NB4 (cell line): ENCODE measurements at regions not wholly inside any gene's neighbourhood (a gene's known extent, or its start where the extent isn't known, plus 50 kb on each side); places are given as distances from the start of the nearest gene placed in this dataset.

ENCODE experiments used
- MAX ChIP-seq: IDR thresholded peaks from 2 replicates; pipeline ENCODE4 v1.6.1; 2011; ENCODE audit warnings: low read depth, low read length
- MYC ChIP-seq: IDR thresholded peaks from 2 replicates; pipeline ENCODE4 v1.6.1; 2011; ENCODE audit warnings: low read depth, low read length
- POLR2A ChIP-seq: IDR thresholded peaks from 2 replicates; pipeline ENCODE4 v1.6.1; 2011; ENCODE audit warnings: mild to moderate bottlenecking; ENCODE audit not compliant: insufficient read length; ENCODE audit errors: extremely low read depth
- TF ChIP-seq, protein P1 (sequence below): IDR thresholded peaks from one replicate; pipeline ENCODE4 v1.5.1; 2012; ENCODE audit warnings: low read depth, low read length

- TF ChIP-seq, protein P1, sequence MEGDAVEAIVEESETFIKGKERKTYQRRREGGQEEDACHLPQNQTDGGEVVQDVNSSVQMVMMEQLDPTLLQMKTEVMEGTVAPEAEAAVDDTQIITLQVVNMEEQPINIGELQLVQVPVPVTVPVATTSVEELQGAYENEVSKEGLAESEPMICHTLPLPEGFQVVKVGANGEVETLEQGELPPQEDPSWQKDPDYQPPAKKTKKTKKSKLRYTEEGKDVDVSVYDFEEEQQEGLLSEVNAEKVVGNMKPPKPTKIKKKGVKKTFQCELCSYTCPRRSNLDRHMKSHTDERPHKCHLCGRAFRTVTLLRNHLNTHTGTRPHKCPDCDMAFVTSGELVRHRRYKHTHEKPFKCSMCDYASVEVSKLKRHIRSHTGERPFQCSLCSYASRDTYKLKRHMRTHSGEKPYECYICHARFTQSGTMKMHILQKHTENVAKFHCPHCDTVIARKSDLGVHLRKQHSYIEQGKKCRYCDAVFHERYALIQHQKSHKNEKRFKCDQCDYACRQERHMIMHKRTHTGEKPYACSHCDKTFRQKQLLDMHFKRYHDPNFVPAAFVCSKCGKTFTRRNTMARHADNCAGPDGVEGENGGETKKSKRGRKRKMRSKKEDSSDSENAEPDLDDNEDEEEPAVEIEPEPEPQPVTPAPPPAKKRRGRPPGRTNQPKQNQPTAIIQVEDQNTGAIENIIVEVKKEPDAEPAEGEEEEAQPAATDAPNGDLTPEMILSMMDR = no peak
- TF ChIP-seq POLR2A (no peak), MAX (no peak), MYC (no peak)
These were observed 763.9 kb upstream of the GOLIM4 start for GRCh38 chr3:168859574-168859973.
